SKM-1 treated with dmso at 0.1 percent for 144 hours (cell line): ENCODE measurements at regions not wholly inside any gene's neighbourhood (a gene's known extent, or its start where the extent isn't known, plus 50 kb on each side); places are given as distances from the start of the nearest gene placed in this dataset.

ENCODE experiments used
- DNase-seq: peaks from one replicate; lab custom pipeline; 2025; ENCODE audit not compliant: unreplicated experiment; lab: John Stamatoyannopoulos, UW

GRCh38 chr1:218670875-218671274 is 325.7 kb downstream of the TGFB2 start:
- DNase-seq = no peak

DNA sequence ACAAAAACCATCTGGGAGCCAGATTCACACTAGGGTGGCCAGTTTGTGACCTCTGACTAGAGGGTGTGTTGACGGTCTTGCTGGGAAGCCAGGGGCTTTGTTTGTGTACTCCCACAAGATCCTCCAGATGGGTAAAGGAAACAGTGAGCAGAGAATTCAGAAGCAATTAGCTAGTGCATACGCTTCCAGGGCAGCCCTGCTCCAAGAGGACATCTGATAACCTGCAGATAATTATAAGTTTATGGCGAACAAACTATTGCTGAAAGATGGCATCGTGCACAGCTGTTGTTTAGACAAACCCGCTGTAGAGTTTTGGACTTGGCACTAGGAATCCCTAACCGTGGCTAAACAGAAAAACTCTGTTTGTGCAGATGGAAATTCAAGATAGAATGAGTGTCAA is 326.4 kb downstream of the TGFB2 start:
- no peak for DNase-seq

- no peak for DNase-seq
Observed at GRCh38 chr1:218673170-218673569, 328.0 kb downstream of the TGFB2 start.

GRCh38 chr1:218674280-218674773 is 329.2 kb downstream of the TGFB2 start:
- DNase-seq = no peak

GRCh38 chr1:218677026-218677425 is 331.9 kb downstream of the TGFB2 start:
- DNase-seq = no peak

DNA sequence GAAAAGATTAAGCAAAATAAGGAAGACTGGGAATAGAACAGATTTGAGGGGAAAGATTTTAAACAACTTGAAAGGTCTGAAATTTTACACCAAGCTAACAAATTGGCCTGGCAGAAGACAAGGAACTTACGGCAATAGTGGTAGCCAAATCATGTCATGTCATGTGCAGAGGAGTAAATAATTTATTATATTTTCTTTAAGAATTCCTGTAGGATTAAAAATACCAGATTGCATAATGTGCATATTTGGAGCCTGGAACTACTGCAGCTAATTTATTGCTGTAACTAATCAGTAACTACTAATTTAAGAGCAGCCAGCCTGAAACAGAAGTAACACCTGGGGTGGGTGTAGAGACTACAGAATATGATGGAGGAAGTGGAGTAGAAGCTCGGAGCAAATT is 334.3 kb downstream of the TGFB2 start:
- no peak for DNase-seq

DNA sequence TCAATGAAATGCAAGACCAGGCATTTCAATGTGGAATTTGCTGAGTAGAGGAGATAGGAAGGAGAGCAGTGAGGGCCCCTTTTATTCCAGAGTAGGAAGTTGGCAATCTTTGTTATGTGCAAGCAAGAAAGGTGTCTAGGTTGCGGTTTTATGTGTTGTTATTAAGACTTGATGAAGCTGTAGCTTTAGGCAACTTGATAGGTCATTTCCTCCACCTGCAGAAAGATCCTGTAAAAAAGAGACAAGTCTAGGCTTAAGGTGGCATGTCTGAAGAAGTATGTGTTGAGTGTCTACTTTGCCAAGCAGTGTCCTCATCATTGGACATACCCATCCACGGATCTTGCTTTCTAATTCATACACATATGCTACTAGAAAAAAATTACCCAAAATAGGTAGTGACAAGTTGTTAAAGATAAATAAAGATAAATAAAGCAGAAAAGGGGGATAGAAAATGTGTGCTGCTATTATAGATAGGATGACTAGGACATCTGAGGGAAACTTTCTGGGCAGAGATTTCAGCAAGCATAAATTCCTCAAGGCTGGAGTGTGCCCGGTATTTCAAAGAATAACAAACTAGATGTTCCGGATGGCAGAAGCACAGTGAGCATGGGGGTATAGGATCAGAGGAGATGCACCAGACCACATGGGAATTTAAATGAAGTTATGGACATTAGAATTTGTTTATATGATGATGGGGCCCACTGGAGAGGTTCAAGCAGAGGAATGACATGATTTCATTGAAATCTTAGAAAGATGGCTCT is 335.0 kb downstream of the TGFB2 start:
- no peak for DNase-seq

GRCh38 chr1:218683242-218683641 is 338.1 kb downstream of the TGFB2 start:
- no peak for DNase-seq

GRCh38 chr1:218686258-218686657 is 341.1 kb downstream of the TGFB2 start:
- no peak for DNase-seq

- DNase-seq = no peak
Observed at GRCh38 chr1:218686761-218687160, 341.6 kb downstream of the TGFB2 start.

GRCh38 chr1:218692808-218693207 is 347.7 kb downstream of the TGFB2 start:
- DNase-seq = no peak

GRCh38 chr1:218693599-218693998 is 348.5 kb downstream of the TGFB2 start:
- DNase-seq = no peak

DNA sequence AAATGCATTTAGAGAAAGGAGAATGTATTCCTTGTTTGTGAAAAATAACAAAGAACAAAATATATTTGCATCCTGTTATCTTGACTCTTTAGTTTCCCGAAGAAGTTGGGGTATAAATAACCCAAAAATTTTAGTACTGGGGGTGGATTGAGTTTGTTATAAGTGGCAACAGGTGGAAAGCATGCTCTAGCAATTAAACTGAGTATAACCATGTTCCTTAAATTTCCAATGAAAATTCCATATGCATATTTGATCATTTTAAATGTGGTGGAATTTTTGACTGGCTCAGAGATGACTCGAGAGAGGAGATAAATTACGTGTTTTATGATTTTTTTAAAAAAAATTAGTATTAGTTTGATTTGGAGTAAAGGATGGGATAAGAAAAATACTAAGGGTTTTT is 348.9 kb downstream of the TGFB2 start:
- no peak for DNase-seq

GRCh38 chr1:218694636-218695035 is 349.5 kb downstream of the TGFB2 start:
- no peak for DNase-seq

GRCh38 chr1:218695525-218695924 is 350.4 kb downstream of the TGFB2 start:
- no peak for DNase-seq

GRCh38 chr1:218698141-218698540 is 353.0 kb downstream of the TGFB2 start:
- no peak for DNase-seq

- no peak for DNase-seq
Observed at GRCh38 chr1:218699421-218699820, 354.3 kb downstream of the TGFB2 start.

DNA sequence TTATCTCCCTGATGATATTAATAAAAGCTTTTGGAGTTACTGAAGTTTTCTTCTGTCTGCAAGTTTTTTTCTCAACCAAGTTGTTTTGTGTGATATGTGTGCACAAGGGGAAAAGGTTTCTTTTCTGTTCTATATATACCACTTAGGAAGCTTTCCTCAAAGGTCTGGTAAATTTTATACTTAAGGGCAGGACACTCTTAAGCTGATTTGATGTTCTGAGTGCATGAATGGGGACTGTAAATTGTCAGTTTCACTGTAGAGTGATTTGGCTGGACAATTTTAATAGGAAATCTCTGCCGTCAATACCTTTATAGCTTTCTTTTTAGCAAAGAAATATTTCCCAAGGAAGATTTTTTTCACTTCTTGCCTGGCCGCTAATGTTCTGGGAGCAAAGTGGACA is 354.7 kb downstream of the TGFB2 start:
- DNase-seq = no peak

- DNase-seq = no peak
Observed at GRCh38 chr1:218700666-218701065, 355.5 kb downstream of the TGFB2 start.

- DNase-seq = no peak
Observed at GRCh38 chr1:218701131-218701530, 356.0 kb downstream of the TGFB2 start.

GRCh38 chr1:218702775-218703174 is 357.6 kb downstream of the TGFB2 start:
- DNase-seq = no peak

- DNase-seq = no peak
Observed at GRCh38 chr1:218703836-218704235, 358.7 kb downstream of the TGFB2 start.

- DNase-seq = no peak
Observed at GRCh38 chr1:218705391-218705790, 360.3 kb downstream of the TGFB2 start.
